H9 (cell line): ENCODE measurements at regions not wholly inside any gene's neighbourhood (a gene's known extent, or its start where the extent isn't known, plus 50 kb on each side); places are given as distances from the start of the nearest gene placed in this dataset.

Experiments used
- DNase-seq: peaks from one replicate; pipeline ENCODE4 v3.0.0-alpha.2; 2017
- H2AFZ ChIP-seq: one replicate; pipeline ENCODE4 v1.6.1; 2013; ENCODE audit warnings: mild to moderate bottlenecking, low read length, control low read depth, moderate library complexity
- H2AK5ac ChIP-seq: 2 replicates; pipeline ENCODE4 v1.6.1; 2013; ENCODE audit warnings: low read length, control low read depth, mixed read lengths; ENCODE audit not compliant: insufficient read length
- H2BK120ac ChIP-seq: one replicate; pipeline ENCODE4 v1.6.1; 2013; ENCODE audit warnings: low read depth, mild to moderate bottlenecking, low read length, control low read depth, inconsistent platforms; ENCODE audit not compliant: poor library complexity, severe bottlenecking
- H2BK12ac ChIP-seq: 2 replicates; pipeline ENCODE4 v1.6.1; 2013; ENCODE audit warnings: low read length, control low read depth, mixed read lengths, low read depth; ENCODE audit not compliant: insufficient read length
- H2BK15ac ChIP-seq: 2 replicates; pipeline ENCODE4 v1.6.1; 2013; ENCODE audit warnings: low read depth, low read length, control low read depth
- H2BK20ac ChIP-seq: one replicate; pipeline ENCODE4 v1.6.1; 2013; ENCODE audit warnings: low read depth, mild to moderate bottlenecking, low read length, control low read depth, inconsistent platforms; ENCODE audit not compliant: poor library complexity, severe bottlenecking
- H2BK5ac ChIP-seq: 2 replicates; pipeline ENCODE4 v1.6.1; 2013; ENCODE audit warnings: low read length, control low read depth, mixed read lengths; ENCODE audit not compliant: insufficient read length
- H3K14ac ChIP-seq: 2 replicates; pipeline ENCODE4 v1.6.1; 2013; ENCODE audit warnings: low read length, control low read depth; ENCODE audit not compliant: insufficient read depth
- H3K18ac ChIP-seq: 2 replicates; pipeline ENCODE4 v1.6.1; 2013; ENCODE audit warnings: low read depth, mild to moderate bottlenecking, mixed read lengths, low read length, control low read depth; ENCODE audit not compliant: insufficient read length
- H3K23ac ChIP-seq: 2 replicates; pipeline ENCODE4 v1.6.1; 2013; ENCODE audit warnings: low read length, control low read depth, mixed read lengths, low read depth; ENCODE audit not compliant: insufficient read length
- H3K23me2 ChIP-seq: 2 replicates; pipeline ENCODE4 v1.6.1; 2013; ENCODE audit warnings: low read depth, mild to moderate bottlenecking, mixed read lengths, low read length, control low read depth; ENCODE audit not compliant: insufficient read length, poor library complexity, severe bottlenecking
- H3K27ac ChIP-seq: 2 replicates; pipeline ENCODE4 v1.5.1; 2013; ENCODE audit warnings: low read length, control low read depth, mixed read lengths, low read depth; ENCODE audit not compliant: insufficient read length
- H3K27me3 ChIP-seq: 2 replicates; pipeline ENCODE4 v1.6.1; 2013; ENCODE audit warnings: low read length, control low read depth, inconsistent platforms; ENCODE audit not compliant: insufficient read depth
- H3K4ac ChIP-seq: 2 replicates; pipeline ENCODE4 v1.6.1; 2013; ENCODE audit warnings: low read depth, mild to moderate bottlenecking, control low read depth, inconsistent platforms, low read length, moderate library complexity
- H3K4me1 ChIP-seq: 2 replicates; pipeline ENCODE4 v1.6.1; 2013; ENCODE audit warnings: low read length, control low read depth, inconsistent platforms; ENCODE audit not compliant: insufficient read depth
- H3K4me2 ChIP-seq: 2 replicates; pipeline ENCODE4 v1.6.1; 2013; ENCODE audit warnings: low read length, control low read depth, mixed read lengths; ENCODE audit not compliant: insufficient read length, insufficient read depth
- H3K56ac ChIP-seq: 2 replicates; pipeline ENCODE4 v1.6.1; 2013; ENCODE audit warnings: low read depth, mild to moderate bottlenecking, mixed read lengths, low read length, control low read depth; ENCODE audit not compliant: insufficient read length
- H3K79me1 ChIP-seq: 2 replicates; pipeline ENCODE4 v1.6.1; 2013; ENCODE audit warnings: low read depth, mild to moderate bottlenecking, moderate library complexity, low read length, control low read depth, inconsistent platforms; ENCODE audit not compliant: insufficient read depth, poor library complexity, severe bottlenecking
- H3K79me2 ChIP-seq: 2 replicates; pipeline ENCODE4 v1.6.1; 2013; ENCODE audit warnings: low read length, control low read depth, inconsistent platforms; ENCODE audit not compliant: insufficient read depth
- H3K9ac ChIP-seq: 2 replicates; pipeline ENCODE4 v1.6.1; 2013; ENCODE audit warnings: low read length, control low read depth, mixed read lengths; ENCODE audit not compliant: insufficient read length; ENCODE audit errors: extremely low read depth
- H3K9me3 ChIP-seq: one replicate; pipeline ENCODE4 v1.6.1; 2013; ENCODE audit warnings: low read depth, low read length, inconsistent platforms; ENCODE audit not compliant: control insufficient read depth
- H3T11ph ChIP-seq: one replicate; pipeline ENCODE4 v1.6.1; 2013; ENCODE audit warnings: mild to moderate bottlenecking, low read length, control low read depth, inconsistent platforms
- H4K20me1 ChIP-seq: one replicate; pipeline ENCODE4 v1.6.1; 2013; ENCODE audit not compliant: control insufficient read depth, insufficient read length, insufficient read depth
- H4K5ac ChIP-seq: 2 replicates; pipeline ENCODE4 v1.6.1; 2013; ENCODE audit warnings: low read depth, mild to moderate bottlenecking, mixed read lengths, low read length, control low read depth; ENCODE audit not compliant: insufficient read length
- H4K8ac ChIP-seq: replicated peaks from 2 replicates; pipeline ENCODE4 v1.6.1; 2013; ENCODE audit warnings: low read length, control low read depth, mixed read lengths, low read depth; ENCODE audit not compliant: insufficient read length
- H4K91ac ChIP-seq: 2 replicates; pipeline ENCODE4 v1.6.1; 2013; ENCODE audit warnings: low read depth, mild to moderate bottlenecking, moderate library complexity, mixed read lengths, low read length, control low read depth; ENCODE audit not compliant: insufficient read length
- H3K27ac Mint-ChIP-seq, 3 experiments: 2 replicates in 2 of 3; 3 replicates in 1 of 3; pipeline ENCODE4 v1.8.0; 2020 to 2021; ENCODE audit warnings: mixed read lengths in 3 of 3, mild to moderate bottlenecking in 1 of 3, moderate library complexity in 1 of 3
- H3K27me3 Mint-ChIP-seq: 2 replicates; pipeline ENCODE4 v1.8.0; 2021; ENCODE audit warnings: low read depth, mild to moderate bottlenecking, moderate library complexity, mixed read lengths
- H3K36me3 Mint-ChIP-seq, 3 experiments: 2 replicates in 2 of 3; 3 replicates in 1 of 3; pipeline ENCODE4 v1.8.0; 2020 to 2021; ENCODE audit warnings: low read depth in 3 of 3, mixed read lengths in 3 of 3; ENCODE audit not compliant: insufficient read depth in 1 of 3
- H3K4me1 Mint-ChIP-seq, 2 experiments: 2 replicates each; pipeline ENCODE4 v1.8.0; 2020; ENCODE audit warnings: mixed read lengths in 2 of 2
- H3K4me3 Mint-ChIP-seq, 2 experiments: 2 replicates in 1 of 2; 3 replicates in 1 of 2; pipeline ENCODE4 v1.8.0; 2020 to 2021; ENCODE audit warnings: mild to moderate bottlenecking in 2 of 2, mixed read lengths in 2 of 2, moderate library complexity in 1 of 2
- H3K9me3 Mint-ChIP-seq, 2 experiments: 2 replicates in 1 of 2; 3 replicates in 1 of 2; pipeline ENCODE4 v1.8.0; 2020; ENCODE audit warnings: mild to moderate bottlenecking in 2 of 2, mixed read lengths in 2 of 2, moderate library complexity in 1 of 2
- CTCF ChIP-seq: fragments of 200-600 bp; sonication (generic); conservative IDR thresholded peaks from 3 replicates; pipeline ENCODE4 v1.8.0; 2021; ENCODE audit warnings: antibody characterized with exemption, mild to moderate bottlenecking
- WGBS: extraction: QIAGEN DNeasy Blood & Tissue Kit; methylation state at CpG from one replicate; pipeline ENCODE4 v1.1.7; 2013; ENCODE audit warnings: missing lambda C conversion rate, low lambda C conversion rate, mixed read lengths; ENCODE audit not compliant: insufficient read length; ENCODE audit errors: extremely low coverage; 5-methylcytosine and 5-hydroxymethylcytosine counted together

GRCh38 chr18:25831301-25831701 lies 259.1 kb downstream of the SS18 start:
- Histone ChIP-seq H2BK5ac (no peak overlapping the region), H2BK120ac (no peak overlapping the region), H3K27me3 (no peaks in the 10 kb centered on the region), H3K79me2 (no peaks in the 10 kb centered on the region), H4K5ac (no peak overlapping the region), H2BK15ac (0 out of 2 replicates have a peak overlapping the region, but pooled peaks have one; percentile 59), H3K79me1 (no peaks in the 10 kb centered on the region), H3K4me2 (no peak overlapping the region), H3T11ph (no peak overlapping the region), H3K14ac (no peak overlapping the region), H3K23me2 (no peaks in the 10 kb centered on the region), H3K4me1 (no peaks in the 10 kb centered on the region), H4K91ac (no peak overlapping the region), H2BK20ac (no peak overlapping the region), H4K8ac (no peak overlapping the region), H2BK12ac (no peak overlapping the region), H3K4ac (no peak overlapping the region), H3K27ac (no peak overlapping the region), H2AFZ (no peak overlapping the region), H3K9ac (no peak overlapping the region), H3K9me3 (no peaks in the 10 kb centered on the region), H3K18ac (no peak overlapping the region), H3K23ac (no peak overlapping the region), H3K56ac (no peak overlapping the region), H4K20me1 (no peaks in the 10 kb centered on the region), H2AK5ac (no peak overlapping the region)
- TF ChIP-seq CTCF: no peak
- Mint-ChIP-seq H3K27me3 (no peaks in the 10 kb centered on the region; the same call in 1 of the 2 replicates), H3K9me3 (no peaks in the 10 kb centered on the region), H3K36me3 (no peaks in the 10 kb centered on the region), H3K27ac (no peak overlapping the region), H3K4me1 (peaks cover 3% of the 10 kb centered on the region in 2 experiments; a peak in 2 of 4 replicates), H3K4me3 (no peak overlapping the region)
- no peak for DNase-seq
- WGBS: no CpG with 5 or more reads among the region's 5 CpGs
